GM23338 (cell line): ENCODE measurements at regions not wholly inside any gene's neighbourhood (a gene's known extent, or its start where the extent isn't known, plus 50 kb on each side); places are given as distances from the start of the nearest gene placed in this dataset.

ENCODE experiments used
- ATAC-seq: fragments of 200-7000 bp; cut with Tn5 transposase; 3 replicates; pipeline ENCODE4 v1.9.1; 2020
- DNase-seq: peaks from one replicate; pipeline ENCODE4 v3.0.0-alpha.2; 2015; ENCODE audit warnings: low spot score
- H2AFZ ChIP-seq: fragments of 200-600 bp; sonication (generic); 2 replicates; pipeline ENCODE4 v1.8.0; 2016; ENCODE audit warnings: antibody characterized with exemption, mild to moderate bottlenecking, moderate library complexity
- H3F3A ChIP-seq: fragments of 200-600 bp; sonication (generic); replicated peaks from 2 replicates; pipeline ENCODE4 v1.8.0; 2017; ENCODE audit warnings: antibody characterized with exemption, mixed run types, low read depth
- H3K27ac ChIP-seq: fragments of 200-600 bp; sonication (generic); 2 replicates; pipeline ENCODE4 v1.6.1; 2016; ENCODE audit warnings: low read depth
- H3K27me3 ChIP-seq: fragments of 200-600 bp; sonication (generic); 2 replicates; pipeline ENCODE4 v1.8.0; 2016; ENCODE audit warnings: mild to moderate bottlenecking, mixed run types, moderate library complexity; ENCODE audit not compliant: insufficient read depth
- H3K36me3 ChIP-seq: fragments of 200-600 bp; sonication (generic); 2 replicates; pipeline ENCODE4 v1.8.0; 2016; ENCODE audit warnings: mild to moderate bottlenecking; ENCODE audit not compliant: insufficient read depth
- H3K4me1 ChIP-seq: fragments of 200-600 bp; sonication (generic); 2 replicates; pipeline ENCODE4 v1.8.0; 2016; ENCODE audit warnings: mild to moderate bottlenecking, moderate library complexity; ENCODE audit not compliant: insufficient read depth
- H3K4me2 ChIP-seq: fragments of 200-600 bp; sonication (generic); 2 replicates; pipeline ENCODE4 v1.7.1; 2017; ENCODE audit warnings: mixed run types
- H3K4me3 ChIP-seq: fragments of 200-600 bp; sonication (generic); 2 replicates; pipeline ENCODE4 v1.6.1; 2016; ENCODE audit warnings: mixed run types
- H3K79me2 ChIP-seq: fragments of 200-600 bp; sonication (generic); replicated peaks from 2 replicates; pipeline ENCODE4 v1.8.0; 2017; ENCODE audit warnings: mild to moderate bottlenecking; ENCODE audit not compliant: insufficient read depth
- H3K9me2 ChIP-seq: fragments of 200-600 bp; sonication (generic); 2 replicates; pipeline ENCODE4 v1.8.0; 2017; ENCODE audit not compliant: insufficient read depth
- H4K20me1 ChIP-seq: fragments of 200-600 bp; sonication (generic); replicated peaks from 2 replicates; pipeline ENCODE4 v1.8.0; 2017; ENCODE audit warnings: mild to moderate bottlenecking; ENCODE audit not compliant: insufficient read depth
- H3K27ac Mint-ChIP-seq: 2 replicates; pipeline ENCODE4 v1.8.0; 2020; ENCODE audit warnings: inconsistent platforms, mild to moderate bottlenecking, moderate library complexity, mixed read lengths
- H3K27me3 Mint-ChIP-seq: 3 replicates; pipeline ENCODE4 v1.8.0; 2022; ENCODE audit warnings: low read depth, mild to moderate bottlenecking, moderate library complexity, mixed read lengths, inconsistent platforms; ENCODE audit not compliant: insufficient read depth, poor library complexity
- H3K36me3 Mint-ChIP-seq: 3 replicates; pipeline ENCODE4 v1.8.0; 2021; ENCODE audit warnings: low read depth, mild to moderate bottlenecking, inconsistent platforms, moderate library complexity, mixed read lengths
- H3K4me1 Mint-ChIP-seq: 3 replicates; pipeline ENCODE4 v1.8.0; 2020; ENCODE audit warnings: mild to moderate bottlenecking, inconsistent platforms, mixed read lengths
- H3K4me3 Mint-ChIP-seq: 3 replicates; pipeline ENCODE4 v1.8.0; 2021; ENCODE audit warnings: moderate library complexity, mild to moderate bottlenecking, inconsistent platforms, mixed read lengths
- H3K9me3 Mint-ChIP-seq: 3 replicates; pipeline ENCODE4 v1.8.0; 2020; ENCODE audit warnings: moderate library complexity, mild to moderate bottlenecking, inconsistent platforms, mixed read lengths
- CREB1 ChIP-seq: fragments of 250-450 bp; sonication (Bioruptor Pico); IDR thresholded peaks from 2 replicates; pipeline ENCODE4 v1.5.0; 2020; ENCODE audit warnings: low read depth, mild to moderate bottlenecking, moderate library complexity
- CTCF ChIP-seq, 2 experiments: fragments of 200-600 bp in 1 of 2; sonication (generic) in 1 of 2; conservative IDR thresholded peaks; 2 replicates each; pipeline versions ENCODE4 v1.5.1 to v1.6.1; 2016 to 2017; ENCODE audit warnings: antibody characterized with exemption in 2 of 2, low read depth in 2 of 2, mild to moderate bottlenecking in 2 of 2, moderate library complexity in 1 of 2
- ETS1 ChIP-seq: IDR thresholded peaks from 2 replicates; pipeline ENCODE4 v1.6.1; 2016; ENCODE audit warnings: antibody characterized with exemption
- EZH2 ChIP-seq: fragments of 200-600 bp; sonication (generic); IDR thresholded peaks from one replicate; pipeline ENCODE4 v1.8.0; 2017; ENCODE audit warnings: antibody characterized with exemption, mild to moderate bottlenecking, low read depth; ENCODE audit not compliant: unreplicated experiment
- EZH2phosphoT487 ChIP-seq: fragments of 200-600 bp; sonication (generic); IDR thresholded peaks from one replicate; pipeline ENCODE4 v1.8.1; 2018; ENCODE audit warnings: antibody characterized with exemption; ENCODE audit not compliant: unreplicated experiment
- JUNB ChIP-seq: IDR thresholded peaks from one replicate; pipeline ENCODE4 v1.6.1; 2016; ENCODE audit warnings: antibody characterized with exemption; ENCODE audit not compliant: unreplicated experiment
- NANOG ChIP-seq: IDR thresholded peaks from 2 replicates; pipeline ENCODE4 v1.6.1; 2016; ENCODE audit warnings: antibody characterized with exemption, borderline replicate concordance
- POLR2AphosphoS5 ChIP-seq: IDR thresholded peaks from 2 replicates; pipeline ENCODE4 v1.6.1; 2016; ENCODE audit warnings: antibody characterized with exemption, low read depth
- STAT1 ChIP-seq: IDR thresholded peaks from one replicate; pipeline ENCODE4 v1.6.1; 2016; ENCODE audit warnings: antibody characterized with exemption; ENCODE audit not compliant: unreplicated experiment
- ZNF114 ChIP-seq: fragments of 250-450 bp; sonication (Bioruptor Pico); IDR thresholded peaks from 2 replicates; pipeline ENCODE4 v1.5.0; 2020; ENCODE audit warnings: mild to moderate bottlenecking, moderate library complexity
- ZNF331 ChIP-seq: fragments of 250-450 bp; sonication (Bioruptor Pico); IDR thresholded peaks from 2 replicates; pipeline ENCODE4 v1.5.0; 2020; ENCODE audit warnings: low read depth, mild to moderate bottlenecking, moderate library complexity
- TF ChIP-seq, protein P1 (sequence below): IDR thresholded peaks from one replicate; pipeline ENCODE4 v1.6.1; 2018; ENCODE audit warnings: antibody characterized with exemption; ENCODE audit not compliant: unreplicated experiment
- TF ChIP-seq, protein P2 (sequence below): fragments of 250-450 bp; sonication (Bioruptor Pico); IDR thresholded peaks from 2 replicates; pipeline ENCODE4 v1.5.0; 2020; ENCODE audit warnings: mild to moderate bottlenecking, moderate library complexity

DNA sequence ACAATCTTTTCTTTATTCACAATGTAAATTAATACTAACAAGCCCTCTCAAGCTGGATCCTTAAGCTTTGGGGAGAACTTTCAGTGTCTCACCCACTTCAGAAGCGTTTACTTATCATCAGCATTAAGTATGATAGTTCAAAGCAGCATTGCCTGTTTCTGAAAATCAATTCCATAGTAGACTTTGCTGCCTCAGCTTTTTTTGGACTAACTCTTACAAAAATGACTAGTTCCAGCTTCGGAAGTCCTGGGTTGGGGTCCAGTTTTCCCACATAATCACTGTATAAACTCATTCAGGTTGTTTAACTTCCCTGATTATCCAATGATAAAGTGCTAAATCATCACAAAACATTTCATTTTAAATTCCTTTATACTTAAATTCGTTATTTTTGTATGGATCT is 114.4 kb downstream of the NR2F2 start:
- no peaks in the 10 kb centered on the region for H3K4me1 Mint-ChIP-seq
- H3K4me3 Mint-ChIP-seq = no peak overlapping the region
- H3K4me3 ChIP-seq = no peak overlapping the region
- H3K9me2 ChIP-seq = peaks cover 6% of the 10 kb centered on the region; the same call in 1 of the 2 replicates
- ATAC-seq = no peak
- no peak overlapping the region for H3K4me2 ChIP-seq
- no peaks in the 10 kb centered on the region for H3F3A ChIP-seq
- TF ChIP-seq JUNB (no peak), EZH2phosphoT487 (no peak), ZNF331 (no peak), CREB1 (CRISPR knock-in tag) (no peak), CTCF (conservative IDR thresholded peaks at IDR 0.05; ENCODE audit: low read depth in 2 of 2) (no peak), ZNF114 (CRISPR knock-in tag) (no peak), POLR2AphosphoS5 (no peak), STAT1 (no peak), EZH2 (no peak), ETS1 (no peak), NANOG (no peak)
- TF ChIP-seq, protein P1, sequence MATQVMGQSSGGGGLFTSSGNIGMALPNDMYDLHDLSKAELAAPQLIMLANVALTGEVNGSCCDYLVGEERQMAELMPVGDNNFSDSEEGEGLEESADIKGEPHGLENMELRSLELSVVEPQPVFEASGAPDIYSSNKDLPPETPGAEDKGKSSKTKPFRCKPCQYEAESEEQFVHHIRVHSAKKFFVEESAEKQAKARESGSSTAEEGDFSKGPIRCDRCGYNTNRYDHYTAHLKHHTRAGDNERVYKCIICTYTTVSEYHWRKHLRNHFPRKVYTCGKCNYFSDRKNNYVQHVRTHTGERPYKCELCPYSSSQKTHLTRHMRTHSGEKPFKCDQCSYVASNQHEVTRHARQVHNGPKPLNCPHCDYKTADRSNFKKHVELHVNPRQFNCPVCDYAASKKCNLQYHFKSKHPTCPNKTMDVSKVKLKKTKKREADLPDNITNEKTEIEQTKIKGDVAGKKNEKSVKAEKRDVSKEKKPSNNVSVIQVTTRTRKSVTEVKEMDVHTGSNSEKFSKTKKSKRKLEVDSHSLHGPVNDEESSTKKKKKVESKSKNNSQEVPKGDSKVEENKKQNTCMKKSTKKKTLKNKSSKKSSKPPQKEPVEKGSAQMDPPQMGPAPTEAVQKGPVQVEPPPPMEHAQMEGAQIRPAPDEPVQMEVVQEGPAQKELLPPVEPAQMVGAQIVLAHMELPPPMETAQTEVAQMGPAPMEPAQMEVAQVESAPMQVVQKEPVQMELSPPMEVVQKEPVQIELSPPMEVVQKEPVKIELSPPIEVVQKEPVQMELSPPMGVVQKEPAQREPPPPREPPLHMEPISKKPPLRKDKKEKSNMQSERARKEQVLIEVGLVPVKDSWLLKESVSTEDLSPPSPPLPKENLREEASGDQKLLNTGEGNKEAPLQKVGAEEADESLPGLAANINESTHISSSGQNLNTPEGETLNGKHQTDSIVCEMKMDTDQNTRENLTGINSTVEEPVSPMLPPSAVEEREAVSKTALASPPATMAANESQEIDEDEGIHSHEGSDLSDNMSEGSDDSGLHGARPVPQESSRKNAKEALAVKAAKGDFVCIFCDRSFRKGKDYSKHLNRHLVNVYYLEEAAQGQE = no peak
- TF ChIP-seq, protein P2, sequence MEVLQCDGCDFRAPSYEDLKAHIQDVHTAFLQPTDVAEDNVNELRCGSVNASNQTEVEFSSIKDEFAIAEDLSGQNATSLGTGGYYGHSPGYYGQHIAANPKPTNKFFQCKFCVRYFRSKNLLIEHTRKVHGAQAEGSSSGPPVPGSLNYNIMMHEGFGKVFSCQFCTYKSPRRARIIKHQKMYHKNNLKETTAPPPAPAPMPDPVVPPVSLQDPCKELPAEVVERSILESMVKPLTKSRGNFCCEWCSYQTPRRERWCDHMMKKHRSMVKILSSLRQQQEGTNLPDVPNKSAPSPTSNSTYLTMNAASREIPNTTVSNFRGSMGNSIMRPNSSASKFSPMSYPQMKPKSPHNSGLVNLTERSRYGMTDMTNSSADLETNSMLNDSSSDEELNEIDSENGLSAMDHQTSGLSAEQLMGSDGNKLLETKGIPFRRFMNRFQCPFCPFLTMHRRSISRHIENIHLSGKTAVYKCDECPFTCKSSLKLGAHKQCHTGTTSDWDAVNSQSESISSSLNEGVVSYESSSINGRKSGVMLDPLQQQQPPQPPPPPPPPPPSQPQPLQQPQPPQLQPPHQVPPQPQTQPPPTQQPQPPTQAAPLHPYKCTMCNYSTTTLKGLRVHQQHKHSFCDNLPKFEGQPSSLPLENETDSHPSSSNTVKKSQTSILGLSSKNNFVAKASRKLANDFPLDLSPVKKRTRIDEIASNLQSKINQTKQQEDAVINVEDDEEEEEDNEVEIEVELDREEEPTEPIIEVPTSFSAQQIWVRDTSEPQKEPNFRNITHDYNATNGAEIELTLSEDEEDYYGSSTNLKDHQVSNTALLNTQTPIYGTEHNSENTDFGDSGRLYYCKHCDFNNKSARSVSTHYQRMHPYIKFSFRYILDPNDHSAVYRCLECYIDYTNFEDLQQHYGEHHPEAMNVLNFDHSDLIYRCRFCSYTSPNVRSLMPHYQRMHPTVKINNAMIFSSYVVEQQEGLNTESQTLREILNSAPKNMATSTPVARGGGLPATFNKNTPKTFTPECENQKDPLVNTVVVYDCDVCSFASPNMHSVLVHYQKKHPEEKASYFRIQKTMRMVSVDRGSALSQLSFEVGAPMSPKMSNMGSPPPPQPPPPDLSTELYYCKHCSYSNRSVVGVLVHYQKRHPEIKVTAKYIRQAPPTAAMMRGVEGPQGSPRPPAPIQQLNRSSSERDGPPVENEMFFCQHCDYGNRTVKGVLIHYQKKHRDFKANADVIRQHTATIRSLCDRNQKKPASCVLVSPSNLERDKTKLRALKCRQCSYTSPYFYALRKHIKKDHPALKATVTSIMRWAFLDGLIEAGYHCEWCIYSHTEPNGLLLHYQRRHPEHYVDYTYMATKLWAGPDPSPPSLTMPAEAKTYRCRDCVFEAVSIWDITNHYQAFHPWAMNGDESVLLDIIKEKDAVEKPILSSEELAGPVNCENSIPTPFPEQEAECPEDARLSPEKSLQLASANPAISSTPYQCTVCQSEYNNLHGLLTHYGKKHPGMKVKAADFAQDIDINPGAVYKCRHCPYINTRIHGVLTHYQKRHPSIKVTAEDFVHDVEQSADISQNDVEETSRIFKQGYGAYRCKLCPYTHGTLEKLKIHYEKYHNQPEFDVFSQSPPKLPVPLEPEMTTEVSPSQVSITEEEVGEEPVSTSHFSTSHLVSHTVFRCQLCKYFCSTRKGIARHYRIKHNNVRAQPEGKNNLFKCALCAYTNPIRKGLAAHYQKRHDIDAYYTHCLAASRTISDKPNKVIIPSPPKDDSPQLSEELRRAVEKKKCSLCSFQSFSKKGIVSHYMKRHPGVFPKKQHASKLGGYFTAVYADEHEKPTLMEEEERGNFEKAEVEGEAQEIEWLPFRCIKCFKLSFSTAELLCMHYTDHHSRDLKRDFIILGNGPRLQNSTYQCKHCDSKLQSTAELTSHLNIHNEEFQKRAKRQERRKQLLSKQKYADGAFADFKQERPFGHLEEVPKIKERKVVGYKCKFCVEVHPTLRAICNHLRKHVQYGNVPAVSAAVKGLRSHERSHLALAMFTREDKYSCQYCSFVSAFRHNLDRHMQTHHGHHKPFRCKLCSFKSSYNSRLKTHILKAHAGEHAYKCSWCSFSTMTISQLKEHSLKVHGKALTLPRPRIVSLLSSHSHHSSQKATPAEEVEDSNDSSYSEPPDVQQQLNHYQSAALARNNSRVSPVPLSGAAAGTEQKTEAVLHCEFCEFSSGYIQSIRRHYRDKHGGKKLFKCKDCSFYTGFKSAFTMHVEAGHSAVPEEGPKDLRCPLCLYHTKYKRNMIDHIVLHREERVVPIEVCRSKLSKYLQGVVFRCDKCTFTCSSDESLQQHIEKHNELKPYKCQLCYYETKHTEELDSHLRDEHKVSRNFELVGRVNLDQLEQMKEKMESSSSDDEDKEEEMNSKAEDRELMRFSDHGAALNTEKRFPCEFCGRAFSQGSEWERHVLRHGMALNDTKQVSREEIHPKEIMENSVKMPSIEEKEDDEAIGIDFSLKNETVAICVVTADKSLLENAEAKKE = no peak
- DNase-seq = no peak
- H3K27me3 Mint-ChIP-seq = peaks cover 2% of the 10 kb centered on the region
- no peaks in the 10 kb centered on the region for H3K36me3 Mint-ChIP-seq
- H3K27ac ChIP-seq = no peak overlapping the region
- H3K27ac Mint-ChIP-seq = no peak overlapping the region
- no peak overlapping the region for H2AFZ ChIP-seq
- no peaks in the 10 kb centered on the region; the same call in 1 of the 2 replicates for H4K20me1 ChIP-seq
- H3K4me1 ChIP-seq = no peaks in the 10 kb centered on the region
- no peaks in the 10 kb centered on the region for H3K79me2 ChIP-seq
- H3K36me3 ChIP-seq = no peaks in the 10 kb centered on the region
- no peaks in the 10 kb centered on the region for H3K27me3 ChIP-seq
- H3K9me3 Mint-ChIP-seq = no peaks in the 10 kb centered on the region
